IgD-negative memory B cell (primary cell): ENCODE measurements at regions not wholly inside any gene's neighbourhood (a gene's known extent, or its start where the extent isn't known, plus 50 kb on each side); places are given as distances from the start of the nearest gene placed in this dataset.

Source experiments
- H3K27ac Mint-ChIP-seq, 3 donors: one replicate each; pipeline ENCODE4 v1.8.0; 2020 to 2022; ENCODE audit warnings: mild to moderate bottlenecking in 3 of 3, mixed read lengths in 3 of 3, moderate library complexity in 1 of 3
- H3K27me3 Mint-ChIP-seq: one replicate; pipeline ENCODE4 v1.8.0; 2021; ENCODE audit warnings: mixed read lengths
- H3K36me3 Mint-ChIP-seq: one replicate; pipeline ENCODE4 v1.8.0; 2020; ENCODE audit warnings: mild to moderate bottlenecking, mixed read lengths
- H3K4me1 Mint-ChIP-seq, 3 donors: one replicate each; pipeline ENCODE4 v1.8.0; 2020 to 2022; ENCODE audit warnings: mixed read lengths in 3 of 3, mild to moderate bottlenecking in 1 of 3
- H3K4me3 Mint-ChIP-seq, 4 donors: one replicate each; pipeline ENCODE4 v1.8.0; 2020 to 2022; ENCODE audit warnings: mild to moderate bottlenecking in 4 of 4, mixed read lengths in 4 of 4, moderate library complexity in 3 of 4
- H3K9me3 Mint-ChIP-seq, 3 donors: one replicate each; pipeline ENCODE4 v1.8.0; 2020 to 2021; ENCODE audit warnings: mixed read lengths in 3 of 3, mild to moderate bottlenecking in 1 of 3

DNA sequence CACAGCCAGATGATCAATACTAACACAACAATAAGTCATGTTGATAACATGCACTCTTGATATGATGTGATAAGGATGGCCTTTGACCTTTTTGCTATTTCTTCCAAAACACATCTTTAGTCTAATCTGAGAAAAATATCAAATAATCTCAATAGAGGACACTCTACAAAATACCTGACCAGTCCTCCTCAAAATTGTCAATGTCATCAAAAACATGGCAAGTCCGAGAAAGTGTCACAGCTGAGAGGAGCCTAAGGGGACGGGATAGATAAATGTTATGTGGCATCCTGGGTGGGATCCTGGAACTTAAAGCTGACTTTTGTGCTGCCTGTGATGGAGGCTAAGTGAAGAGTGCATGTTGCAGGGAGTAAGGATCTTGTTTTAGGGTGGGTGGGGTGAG is 699.6 kb upstream of the ADAMTS16 start:
- H3K27me3 Mint-ChIP-seq = no peaks in the 10 kb centered on the region
- no peaks in the 10 kb centered on the region for H3K4me1 Mint-ChIP-seq
- no peak overlapping the region for H3K4me3 Mint-ChIP-seq
- no peaks in the 10 kb centered on the region for H3K36me3 Mint-ChIP-seq
- H3K27ac Mint-ChIP-seq = no peak overlapping the region
- peaks cover 5 to 27% (median 9%) of the 10 kb centered on the region in 3 donors for H3K9me3 Mint-ChIP-seq

DNA sequence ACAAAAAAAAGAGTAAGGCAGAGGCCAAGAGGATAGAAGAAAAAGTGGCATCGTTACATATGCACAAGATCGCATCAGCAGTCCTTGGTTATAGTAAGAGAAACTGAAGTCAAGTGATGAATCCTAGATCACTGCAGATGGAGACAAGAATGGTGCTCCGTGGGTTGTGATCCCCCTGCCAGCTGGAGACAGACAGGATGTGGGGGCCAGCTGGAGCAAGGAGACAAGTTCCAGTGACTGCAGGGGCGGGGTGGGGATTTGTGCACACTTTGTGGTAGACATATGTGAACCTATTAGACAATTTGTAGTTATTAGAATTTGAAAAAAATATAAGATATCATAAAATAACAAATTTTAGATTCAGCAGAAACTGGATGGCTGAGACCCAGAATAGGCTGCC is 697.9 kb upstream of the ADAMTS16 start:
- Mint-ChIP-seq H3K4me1 (no peaks in the 10 kb centered on the region), H3K27me3 (no peaks in the 10 kb centered on the region), H3K4me3 (no peak overlapping the region), H3K9me3 (peaks cover 5 to 37% (median 9%) of the 10 kb centered on the region in 3 donors), H3K36me3 (no peaks in the 10 kb centered on the region), H3K27ac (no peak overlapping the region)

GRCh38 chr5:4447657-4448056 is 692.5 kb upstream of the ADAMTS16 start:
- peaks cover 2 to 26% (median 11%) of the 10 kb centered on the region in 3 donors for H3K9me3 Mint-ChIP-seq
- no peaks in the 10 kb centered on the region for H3K36me3 Mint-ChIP-seq
- H3K27me3 Mint-ChIP-seq = no peaks in the 10 kb centered on the region
- no peak overlapping the region for H3K27ac Mint-ChIP-seq
- H3K4me1 Mint-ChIP-seq = no peaks in the 10 kb centered on the region
- no peak overlapping the region for H3K4me3 Mint-ChIP-seq

DNA sequence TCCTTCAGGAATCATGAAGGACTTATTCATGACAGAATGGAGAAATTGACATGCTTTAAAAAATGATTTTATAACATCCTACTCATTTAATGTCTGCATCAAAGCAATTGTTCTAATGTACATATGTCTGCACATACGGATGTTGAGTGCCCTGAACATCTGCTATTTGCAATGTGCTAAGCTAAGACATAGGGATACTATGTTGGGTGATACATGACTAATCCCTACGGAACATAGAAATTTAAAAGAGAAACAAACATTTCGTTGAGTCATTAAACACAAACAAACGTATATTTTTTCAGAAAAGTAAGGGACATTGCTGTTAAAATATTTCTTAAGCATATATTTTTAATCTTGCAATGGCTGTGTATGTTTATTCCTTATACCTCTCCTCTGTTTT is 686.5 kb upstream of the ADAMTS16 start:
- no peak overlapping the region for H3K4me3 Mint-ChIP-seq
- no peaks in the 10 kb centered on the region for H3K27me3 Mint-ChIP-seq
- H3K9me3 Mint-ChIP-seq = peaks cover 2 to 12% (median 3%) of the 10 kb centered on the region in 3 donors
- H3K4me1 Mint-ChIP-seq = no peaks in the 10 kb centered on the region
- no peak overlapping the region for H3K27ac Mint-ChIP-seq
- H3K36me3 Mint-ChIP-seq = no peaks in the 10 kb centered on the region

- Mint-ChIP-seq H3K27ac (no peak overlapping the region), H3K36me3 (no peaks in the 10 kb centered on the region), H3K9me3 (peaks cover 3 to 10% (median 7%) of the 10 kb centered on the region in 3 donors), H3K27me3 (no peaks in the 10 kb centered on the region), H3K4me3 (no peak overlapping the region), H3K4me1 (no peaks in the 10 kb centered on the region)
These were observed 660.7 kb upstream of the ADAMTS16 start for GRCh38 chr5:4479426-4479825.

- Mint-ChIP-seq H3K36me3 (no peaks in the 10 kb centered on the region), H3K27ac (no peak overlapping the region), H3K27me3 (no peaks in the 10 kb centered on the region), H3K4me1 (no peaks in the 10 kb centered on the region), H3K4me3 (no peak overlapping the region), H3K9me3 (peaks cover 3 to 7% (median 5%) of the 10 kb centered on the region in 3 donors)
These were observed 659.4 kb upstream of the ADAMTS16 start for GRCh38 chr5:4480528-4481349.

DNA sequence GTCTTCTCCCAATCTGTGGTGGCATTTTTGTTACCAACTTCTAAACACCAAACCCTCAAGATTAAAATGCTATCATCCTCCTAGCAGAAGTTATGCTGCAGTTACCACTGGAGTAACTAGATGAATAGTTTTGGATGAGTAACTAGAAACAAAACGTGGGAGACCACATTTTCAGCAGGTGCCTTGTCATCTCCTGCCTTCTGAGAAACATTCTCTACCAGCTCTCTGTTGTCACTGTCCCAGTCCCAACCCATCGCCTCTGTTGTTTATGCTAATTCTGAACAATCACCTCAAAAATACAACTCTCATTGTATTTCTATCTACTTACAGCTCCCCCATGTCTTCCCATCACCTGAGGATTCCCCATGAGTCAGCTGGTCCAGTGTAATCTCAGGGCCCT is 652.5 kb upstream of the ADAMTS16 start:
- H3K27me3 Mint-ChIP-seq = no peaks in the 10 kb centered on the region
- H3K27ac Mint-ChIP-seq = no peak overlapping the region
- no peak overlapping the region for H3K4me3 Mint-ChIP-seq
- H3K36me3 Mint-ChIP-seq = no peaks in the 10 kb centered on the region
- H3K9me3 Mint-ChIP-seq = peaks cover 3 to 9% (median 5%) of the 10 kb centered on the region in 3 donors
- H3K4me1 Mint-ChIP-seq = no peaks in the 10 kb centered on the region

DNA sequence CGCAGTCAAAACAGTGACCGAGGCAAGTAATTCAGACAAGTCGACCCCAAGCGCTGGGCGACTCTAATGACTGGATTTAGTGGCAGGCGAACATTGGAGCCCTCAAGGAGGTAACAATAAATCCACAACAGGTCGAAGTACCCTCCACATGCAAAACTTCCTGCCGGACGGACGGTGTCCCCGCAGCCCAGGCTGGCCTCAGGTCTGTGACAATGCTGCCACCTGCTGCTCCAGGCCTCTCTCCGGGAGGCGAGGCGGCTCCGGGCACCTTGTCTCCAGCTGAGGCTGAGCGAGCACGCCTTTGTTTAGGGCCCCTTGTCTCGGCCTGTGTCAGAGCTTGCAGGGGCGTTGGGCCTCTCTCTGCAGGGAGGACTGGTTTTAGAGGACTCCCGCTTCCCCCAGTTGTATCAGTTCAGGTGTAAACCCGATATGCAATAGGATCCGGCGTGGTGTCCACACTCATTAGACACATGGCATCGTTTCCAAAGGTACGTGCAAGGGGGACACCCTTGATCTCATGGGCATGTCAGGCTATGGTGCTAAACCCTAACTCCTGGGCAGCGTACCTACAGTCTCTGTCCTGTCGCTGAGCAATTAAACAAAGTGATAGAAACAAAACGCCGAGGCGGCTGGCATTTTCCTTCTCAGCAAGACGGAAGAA is 628.0 kb upstream of the ADAMTS16 start:
- Mint-ChIP-seq H3K4me3 (no peak overlapping the region), H3K27ac (no peak overlapping the region), H3K4me1 (no peaks in the 10 kb centered on the region), H3K27me3 (no peaks in the 10 kb centered on the region), H3K36me3 (no peaks in the 10 kb centered on the region), H3K9me3 (peaks cover 1 to 9% (median 4%) of the 10 kb centered on the region in 3 donors)

DNA sequence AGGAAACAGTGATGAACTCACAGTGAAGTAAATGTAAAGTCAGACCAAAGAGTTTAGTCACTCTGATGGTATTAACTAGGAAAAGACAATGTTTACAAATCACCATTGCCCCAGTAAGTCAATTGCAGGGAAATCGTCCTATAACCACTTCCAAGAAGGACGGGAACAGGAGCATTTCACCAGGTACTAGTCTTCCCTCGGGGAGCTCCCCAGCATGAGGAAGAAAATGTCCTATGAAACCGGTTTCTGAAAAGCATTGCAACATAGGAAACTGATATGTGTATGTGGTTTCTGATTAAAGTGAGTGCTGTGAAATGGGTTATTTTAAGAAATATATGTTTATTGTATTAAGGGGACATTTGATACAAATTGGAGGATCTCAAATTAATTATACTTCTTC is 626.7 kb upstream of the ADAMTS16 start:
- no peaks in the 10 kb centered on the region for H3K27me3 Mint-ChIP-seq
- no peaks in the 10 kb centered on the region for H3K36me3 Mint-ChIP-seq
- H3K4me1 Mint-ChIP-seq = no peaks in the 10 kb centered on the region
- peak overlapping the region in 1 of 3 donors; percentile 56 for H3K27ac Mint-ChIP-seq
- H3K9me3 Mint-ChIP-seq = peaks cover 1 to 9% (median 4%) of the 10 kb centered on the region in 3 donors
- H3K4me3 Mint-ChIP-seq = no peak overlapping the region

DNA sequence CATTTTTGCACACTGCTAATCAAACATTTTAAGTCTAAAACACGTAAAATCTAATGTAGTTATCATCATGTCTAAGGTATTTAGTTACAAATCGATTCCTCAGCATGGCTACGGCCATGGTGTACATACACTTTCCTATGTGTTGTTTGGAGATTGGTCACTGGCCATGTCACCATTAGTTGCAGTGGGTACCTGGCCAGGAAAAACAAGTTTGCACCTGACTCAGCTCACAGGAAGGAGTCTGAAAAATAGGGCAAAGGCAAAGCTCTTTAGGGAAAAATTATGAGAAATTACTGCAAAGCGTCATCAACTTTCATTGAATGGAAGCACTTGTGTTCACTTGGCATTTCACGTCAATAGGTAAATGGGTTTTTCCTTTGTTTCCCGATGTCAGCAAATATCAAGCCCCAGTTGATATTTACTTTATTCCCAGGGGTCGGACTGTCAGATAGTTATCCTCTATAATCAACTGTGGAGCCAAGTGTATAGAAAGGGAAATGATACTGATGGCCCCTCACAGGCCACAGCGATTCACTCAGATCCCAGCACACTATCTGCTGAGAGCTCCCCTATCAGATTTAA is 626.0 kb upstream of the ADAMTS16 start:
- Mint-ChIP-seq H3K27me3 (no peaks in the 10 kb centered on the region), H3K9me3 (peaks cover 1 to 9% (median 4%) of the 10 kb centered on the region in 3 donors)

DNA sequence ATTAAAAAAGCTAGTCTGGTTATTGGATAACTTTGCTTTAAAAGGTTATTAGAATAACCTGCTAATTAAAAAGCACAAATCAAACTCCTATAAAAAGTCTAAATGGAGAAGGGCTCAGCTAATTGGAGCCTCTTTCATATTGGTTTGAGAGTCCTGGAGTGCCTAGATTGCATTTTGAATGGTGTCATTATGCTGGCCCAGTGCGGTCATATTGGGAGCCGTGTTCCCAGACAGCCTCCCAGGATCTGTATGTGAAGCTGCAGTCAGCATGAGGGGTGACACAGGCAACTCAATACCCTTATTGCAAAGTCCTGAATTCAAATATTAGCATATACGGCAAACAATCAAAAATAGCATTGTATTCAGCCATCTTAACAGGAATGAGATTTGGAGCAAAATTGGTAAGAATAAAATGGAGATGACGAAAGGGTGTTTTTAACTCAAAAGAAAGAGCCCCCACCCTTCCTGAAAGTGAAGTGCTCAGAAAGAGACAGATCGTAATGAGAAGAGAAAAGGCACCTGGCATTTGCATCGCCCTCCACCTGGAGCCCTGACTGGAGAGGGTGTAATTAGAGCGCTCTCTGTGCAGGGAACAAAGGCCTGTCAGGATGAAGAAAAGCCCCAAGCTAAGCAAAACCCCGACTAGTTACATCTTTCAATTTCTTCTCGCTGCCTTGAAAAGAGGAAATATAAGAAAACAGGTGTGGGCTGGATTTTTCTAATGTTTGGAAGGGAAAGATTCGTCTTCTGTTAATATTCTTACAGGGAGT is 621.0 kb upstream of the ADAMTS16 start:
- H3K27me3 Mint-ChIP-seq = no peaks in the 10 kb centered on the region
- H3K27ac Mint-ChIP-seq = no peak overlapping the region
- H3K4me3 Mint-ChIP-seq = no peak overlapping the region
- no peaks in the 10 kb centered on the region for H3K4me1 Mint-ChIP-seq
- no peaks in the 10 kb centered on the region for H3K36me3 Mint-ChIP-seq
- peaks cover 4 to 19% (median 5%) of the 10 kb centered on the region in 3 donors for H3K9me3 Mint-ChIP-seq

More for the DNA sequence above, 626.0 kb upstream of the ADAMTS16 start:
- H3K27ac Mint-ChIP-seq = no peak overlapping the region
- H3K36me3 Mint-ChIP-seq = no peaks in the 10 kb centered on the region
- no peak overlapping the region for H3K4me3 Mint-ChIP-seq
- no peaks in the 10 kb centered on the region for H3K4me1 Mint-ChIP-seq

DNA sequence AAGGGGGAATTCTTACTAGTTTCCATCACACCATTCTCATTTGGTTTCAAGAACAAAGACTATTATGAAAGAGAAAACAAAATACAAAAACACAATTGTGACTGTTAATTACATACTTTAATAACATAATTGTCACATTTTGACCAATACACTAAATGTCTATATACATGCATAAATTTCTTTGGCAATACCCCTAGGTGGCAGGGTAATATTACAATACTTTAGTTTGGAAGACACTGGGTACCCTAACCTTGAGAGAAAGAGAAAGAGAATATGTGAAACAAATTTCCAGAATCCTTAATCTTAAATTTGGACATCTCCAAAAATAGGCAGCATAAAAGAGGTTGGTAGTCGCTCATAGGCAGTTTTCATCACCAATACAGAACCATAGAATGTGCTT is 619.6 kb upstream of the ADAMTS16 start:
- H3K36me3 Mint-ChIP-seq = no peaks in the 10 kb centered on the region
- H3K27ac Mint-ChIP-seq = no peak overlapping the region
- no peaks in the 10 kb centered on the region for H3K27me3 Mint-ChIP-seq
- no peak overlapping the region for H3K4me3 Mint-ChIP-seq
- H3K9me3 Mint-ChIP-seq = peaks cover 0 to 17% (median 3%) of the 10 kb centered on the region in 3 donors
- H3K4me1 Mint-ChIP-seq = no peaks in the 10 kb centered on the region

GRCh38 chr5:4523038-4523437 is 617.1 kb upstream of the ADAMTS16 start:
- H3K27ac Mint-ChIP-seq = no peak overlapping the region
- no peaks in the 10 kb centered on the region for H3K36me3 Mint-ChIP-seq
- H3K9me3 Mint-ChIP-seq = peaks cover 0 to 15% (median 10%) of the 10 kb centered on the region in 3 donors
- H3K4me1 Mint-ChIP-seq = no peaks in the 10 kb centered on the region
- H3K4me3 Mint-ChIP-seq = no peak overlapping the region
- no peaks in the 10 kb centered on the region for H3K27me3 Mint-ChIP-seq

GRCh38 chr5:4531756-4532704 is 608.1 kb upstream of the ADAMTS16 start:
- H3K4me3 Mint-ChIP-seq = no peak overlapping the region
- H3K27ac Mint-ChIP-seq = no peak overlapping the region
- H3K4me1 Mint-ChIP-seq = peaks cover 0 to 2% (median 0%) of the 10 kb centered on the region in 3 donors
- H3K27me3 Mint-ChIP-seq = no peaks in the 10 kb centered on the region
- peaks cover 0 to 7% (median 2%) of the 10 kb centered on the region in 3 donors for H3K9me3 Mint-ChIP-seq
- no peaks in the 10 kb centered on the region for H3K36me3 Mint-ChIP-seq
